IMR-90 (cell line): ENCODE measurements at regions not wholly inside any gene's neighbourhood (a gene's known extent, or its start where the extent isn't known, plus 50 kb on each side); places are given as distances from the start of the nearest gene placed in this dataset.

Experiments used
- BHLHE40 ChIP-seq: fragments of 150-350 bp; IDR thresholded peaks from 2 replicates; pipeline ENCODE4 v1.6.1; 2016; ENCODE audit warnings: mild to moderate bottlenecking, low read depth, low read length
- CEBPB ChIP-seq: IDR thresholded peaks from 2 replicates; pipeline ENCODE4 v1.6.1; 2012; ENCODE audit warnings: low read depth, low read length, improper control_type of control experiment
- FOS ChIP-seq: fragments of 150-350 bp; IDR thresholded peaks from 2 replicates; pipeline ENCODE4 v1.6.1; 2016; ENCODE audit warnings: low read depth, low read length
- MAFK ChIP-seq: IDR thresholded peaks from 2 replicates; pipeline ENCODE4 v1.6.1; 2012; ENCODE audit warnings: low read depth, low read length, improper control_type of control experiment
- MAZ ChIP-seq: IDR thresholded peaks from 2 replicates; pipeline ENCODE4 v1.6.1; 2012; ENCODE audit warnings: low read depth, mild to moderate bottlenecking, low read length, improper control_type of control experiment, moderate library complexity, borderline replicate concordance
- MXI1 ChIP-seq: IDR thresholded peaks from 2 replicates; pipeline ENCODE4 v1.6.1; 2012; ENCODE audit warnings: low read depth, mild to moderate bottlenecking, low read length, moderate library complexity, borderline replicate concordance
- POLR2A ChIP-seq: IDR thresholded peaks from 2 replicates; pipeline ENCODE4 v1.6.1; 2012; ENCODE audit warnings: mild to moderate bottlenecking, low read depth, low read length
- RAD21 ChIP-seq: IDR thresholded peaks from 2 replicates; pipeline ENCODE4 v1.6.1; 2012; ENCODE audit warnings: low read length, improper control_type of control experiment
- SMC3 ChIP-seq: fragments of 150-350 bp; IDR thresholded peaks from 2 replicates; pipeline ENCODE4 v1.6.1; 2016; ENCODE audit warnings: low read depth, mild to moderate bottlenecking, antibody characterized with exemption, low read length, moderate library complexity
- USF2 ChIP-seq: fragments of 150-350 bp; IDR thresholded peaks from 2 replicates; pipeline ENCODE4 v1.6.1; 2017; ENCODE audit warnings: mild to moderate bottlenecking, antibody characterized with exemption, low read length, low read depth
- TF ChIP-seq, protein P1 (sequence below): conservative IDR thresholded peaks from 2 replicates; pipeline ENCODE4 v1.5.1; 2012; ENCODE audit warnings: mild to moderate bottlenecking, low read depth, low read length, improper control_type of control experiment

GRCh38 chr14:38127356-38127755 lies 80.3 kb upstream of the SSTR1 start:
- TF ChIP-seq, protein P1, sequence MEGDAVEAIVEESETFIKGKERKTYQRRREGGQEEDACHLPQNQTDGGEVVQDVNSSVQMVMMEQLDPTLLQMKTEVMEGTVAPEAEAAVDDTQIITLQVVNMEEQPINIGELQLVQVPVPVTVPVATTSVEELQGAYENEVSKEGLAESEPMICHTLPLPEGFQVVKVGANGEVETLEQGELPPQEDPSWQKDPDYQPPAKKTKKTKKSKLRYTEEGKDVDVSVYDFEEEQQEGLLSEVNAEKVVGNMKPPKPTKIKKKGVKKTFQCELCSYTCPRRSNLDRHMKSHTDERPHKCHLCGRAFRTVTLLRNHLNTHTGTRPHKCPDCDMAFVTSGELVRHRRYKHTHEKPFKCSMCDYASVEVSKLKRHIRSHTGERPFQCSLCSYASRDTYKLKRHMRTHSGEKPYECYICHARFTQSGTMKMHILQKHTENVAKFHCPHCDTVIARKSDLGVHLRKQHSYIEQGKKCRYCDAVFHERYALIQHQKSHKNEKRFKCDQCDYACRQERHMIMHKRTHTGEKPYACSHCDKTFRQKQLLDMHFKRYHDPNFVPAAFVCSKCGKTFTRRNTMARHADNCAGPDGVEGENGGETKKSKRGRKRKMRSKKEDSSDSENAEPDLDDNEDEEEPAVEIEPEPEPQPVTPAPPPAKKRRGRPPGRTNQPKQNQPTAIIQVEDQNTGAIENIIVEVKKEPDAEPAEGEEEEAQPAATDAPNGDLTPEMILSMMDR = no peak
- TF ChIP-seq MAZ (no peak), MAFK (no peak), RAD21 (no peak), POLR2A (no peak), USF2 (no peak), MXI1 (no peak), CEBPB (no peak), FOS (no peak), SMC3 (no peak), BHLHE40 (no peak)
